Small intestine (tissue), 7 donors: ENCODE measurements at regions not wholly inside any gene's neighbourhood (a gene's known extent, or its start where the extent isn't known, plus 50 kb on each side); places are given as distances from the start of the nearest gene placed in this dataset.
A peak's percentile ranks its signal among the peaks of the same experiment; 100 is the strongest.
"Not testable (repeated sequence)": the region's sequence is repeated elsewhere in the genome, so short reads cannot be mapped to it uniquely, and the experiment has no call there.

Experiments
- DNase-seq, 2 donors: peaks; one replicate each; pipeline versions ENCODE4 v3.0.0 to v3.0.0-alpha.2; 2013
- FAIRE-seq: peaks from 2 replicates; lab custom pipeline; 2012; peaks lifted over from hg19 to GRCh38; lab: Jason Lieb, UNC
- H3K27ac ChIP-seq, 3 donors: one replicate each; pipeline ENCODE4 v1.5.1; 2013; ENCODE audit warnings: low read length in 2 of 3, mild to moderate bottlenecking in 2 of 3, control low read depth in 1 of 3, inconsistent platforms in 1 of 3, low read depth in 1 of 3, moderate library complexity in 1 of 3
- H3K27me3 ChIP-seq, 3 donors: one replicate each; pipeline ENCODE4 v1.6.1; 2013; ENCODE audit warnings: low read length in 3 of 3, inconsistent platforms in 1 of 3; ENCODE audit not compliant: control insufficient read depth in 3 of 3, insufficient read depth in 3 of 3
- H3K36me3 ChIP-seq, 3 donors: one replicate each; pipeline ENCODE4 v1.6.1; 2013; ENCODE audit warnings: low read length in 3 of 3, inconsistent platforms in 1 of 3, low read depth in 1 of 3, mild to moderate bottlenecking in 1 of 3, moderate library complexity in 1 of 3; ENCODE audit not compliant: control insufficient read depth in 3 of 3, insufficient read depth in 2 of 3
- H3K4me1 ChIP-seq, 3 donors: one replicate each; pipeline ENCODE4 v1.6.1; 2013; ENCODE audit warnings: low read length in 2 of 3, inconsistent platforms in 1 of 3, low read depth in 1 of 3, mild to moderate bottlenecking in 1 of 3, moderate library complexity in 1 of 3; ENCODE audit not compliant: control insufficient read depth in 3 of 3, insufficient read depth in 2 of 3
- H3K4me3 ChIP-seq, 3 donors: one replicate each; pipeline ENCODE4 v1.5.1; 2013; ENCODE audit warnings: low read length in 3 of 3, control low read depth in 1 of 3, inconsistent platforms in 1 of 3, low read depth in 1 of 3, mild to moderate bottlenecking in 1 of 3, moderate library complexity in 1 of 3
- H3K9me3 ChIP-seq, 2 donors: one replicate each; pipeline ENCODE4 v1.6.1; 2013; ENCODE audit warnings: low read depth in 1 of 2, low read length in 1 of 2; ENCODE audit not compliant: control insufficient read depth in 2 of 2, insufficient read depth in 1 of 2
- WGBS, 3 donors: extraction: QIAGEN DNeasy Blood & Tissue Kit; methylation state at CpG; one replicate each; pipeline ENCODE4 v1.1.7; 2013; 5-methylcytosine and 5-hydroxymethylcytosine counted together
- donor health status: healthy with polysubstance abuse.
- donor health status: control.
- donor health status: control.
- donor health status: Bipolar disorder and iron deficiency.
- donor health status: healthy.

DNA sequence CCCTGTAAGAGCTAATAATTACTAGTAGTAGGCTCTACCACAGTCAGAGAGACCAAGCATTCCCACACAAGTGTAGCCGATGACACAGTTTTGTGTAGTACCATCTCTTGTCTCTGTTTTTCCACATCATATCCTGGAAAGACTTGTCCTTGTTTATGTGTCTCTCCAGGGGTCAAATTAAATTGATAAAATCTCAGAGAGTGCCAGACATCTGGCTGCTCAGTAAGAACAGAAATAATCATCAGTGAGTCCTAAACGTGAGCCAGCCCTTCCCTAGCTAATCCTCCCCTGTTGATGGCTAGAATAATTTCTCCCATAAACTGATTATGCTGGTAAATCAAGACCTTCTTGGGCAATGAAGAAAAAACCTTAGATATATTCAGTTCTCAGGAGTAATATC, 111.4 kb upstream of the GRAMD1B start:
- H3K27me3 ChIP-seq, result peaks cover 0 to 9% (median 0%) of the 10 kb centered on the region in 3 donors
- H3K36me3 ChIP-seq, result no peaks in the 10 kb centered on the region
- no peaks in the 10 kb centered on the region for H3K4me1 ChIP-seq
- H3K27ac ChIP-seq, result no peak overlapping the region
- no peak overlapping the region for H3K4me3 ChIP-seq
- FAIRE-seq (no peak), DNase-seq (no peak)
- no peaks in the 10 kb centered on the region for H3K9me3 ChIP-seq
- 58 to 77% (median 71%) methylated on average over 2 of the region's 2 CpGs for WGBS, 3 donors

DNA sequence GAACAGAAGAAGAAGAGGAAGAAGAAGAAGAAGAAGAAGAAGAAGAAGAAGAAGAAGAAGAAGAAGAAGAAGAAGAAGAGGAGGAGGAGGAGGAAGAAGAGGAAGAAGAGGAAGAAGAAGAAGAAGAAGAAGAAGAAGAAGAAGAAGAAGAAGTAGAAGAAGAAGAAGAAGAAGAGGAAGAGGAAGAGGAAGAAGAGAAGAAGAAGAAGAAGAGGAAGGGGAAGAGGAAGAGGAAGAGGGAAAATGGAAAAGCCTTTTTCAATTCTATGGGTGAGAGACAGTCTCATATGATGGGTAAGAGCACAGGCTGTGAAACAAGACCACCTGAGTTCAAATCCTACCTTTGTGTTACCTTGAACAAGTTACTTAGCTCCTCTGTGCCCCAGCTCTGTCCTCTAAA, 111.9 kb upstream of the GRAMD1B start:
- H3K36me3 ChIP-seq, FAIRE-seq: not testable (repeated sequence)

DNA sequence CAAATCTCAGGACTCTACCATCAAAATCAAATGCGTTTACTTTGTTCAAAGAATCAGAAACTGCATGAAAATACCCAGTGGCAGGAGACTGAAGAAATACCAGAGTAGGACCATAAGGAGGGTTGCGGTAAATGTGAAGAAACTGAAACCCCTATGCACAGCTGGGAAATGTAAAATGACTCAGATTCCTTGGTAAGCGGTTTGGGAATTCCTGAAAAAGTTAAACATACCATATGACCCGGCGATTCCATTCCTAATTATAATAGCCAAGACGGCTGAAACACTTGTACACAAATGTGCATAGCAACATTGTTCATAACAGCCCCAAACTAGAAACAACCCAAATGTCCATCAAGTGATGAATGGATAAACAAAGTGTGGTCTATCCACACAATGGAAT, 114.1 kb upstream of the GRAMD1B start:
- no peak overlapping the region for H3K4me3 ChIP-seq
- DNase-seq (no peak), FAIRE-seq (no peak)
- 57 to 89% (median 78%) methylated on average over 6 of the region's 6 CpGs for WGBS, 3 donors
- no peak overlapping the region for H3K27ac ChIP-seq
- H3K4me1 ChIP-seq, result no peaks in the 10 kb centered on the region
- peaks cover 0 to 9% (median 0%) of the 10 kb centered on the region in 3 donors for H3K27me3 ChIP-seq
- H3K36me3 ChIP-seq, result no peaks in the 10 kb centered on the region
- no peaks in the 10 kb centered on the region for H3K9me3 ChIP-seq

More for the DNA sequence above, 111.9 kb upstream of the GRAMD1B start:
- not testable (repeated sequence) for DNase-seq, H3K9me3 ChIP-seq, H3K4me3 ChIP-seq, H3K4me1 ChIP-seq, H3K27ac ChIP-seq, H3K27me3 ChIP-seq

- Histone ChIP-seq H3K9me3 (no peaks in the 10 kb centered on the region), H3K36me3 (no peaks in the 10 kb centered on the region), H3K4me1 (no peaks in the 10 kb centered on the region), H3K4me3 (no peak overlapping the region), H3K27ac (no peak overlapping the region), H3K27me3 (peaks cover 0 to 7% (median 0%) of the 10 kb centered on the region in 3 donors)
- 72 to 88% (median 82%) methylated on average over 11 of the region's 11 CpGs for WGBS, 3 donors
- FAIRE-seq (no peak), DNase-seq (no peak)
Measured at GRCh38 chr11:123314972-123315371, 115.1 kb upstream of the GRAMD1B start.

DNA sequence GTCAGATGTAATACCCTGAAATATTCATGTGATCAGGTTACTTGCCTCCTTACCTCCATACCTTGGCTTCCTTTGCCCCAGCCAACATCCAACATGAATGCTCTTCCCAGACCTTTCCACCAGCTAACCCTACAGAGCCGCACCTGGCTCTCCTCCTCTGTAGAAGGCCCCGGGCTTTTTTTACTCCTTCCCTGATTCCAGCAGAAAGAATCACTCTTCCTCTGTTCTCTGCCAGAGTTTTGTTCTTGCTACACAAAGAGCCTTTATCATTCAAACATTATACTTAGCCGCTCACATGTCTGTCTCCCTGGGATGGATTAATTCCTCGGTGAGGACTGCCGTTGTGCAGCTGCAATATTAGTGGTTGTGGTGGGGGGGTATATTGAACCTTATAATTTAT, 116.8 kb upstream of the GRAMD1B start:
- DNase-seq (no peak), FAIRE-seq (no peak)
- no peaks in the 10 kb centered on the region for H3K9me3 ChIP-seq
- no peak overlapping the region for H3K27ac ChIP-seq
- peaks cover 0 to 1% (median 0%) of the 10 kb centered on the region in 3 donors for H3K4me1 ChIP-seq
- peaks cover 0 to 7% (median 0%) of the 10 kb centered on the region in 3 donors for H3K27me3 ChIP-seq
- H3K36me3 ChIP-seq, result no peaks in the 10 kb centered on the region
- 91 to 93% (median 92%) methylated on average over 5 of the region's 5 CpGs for WGBS, 3 donors
- H3K4me3 ChIP-seq, result no peak overlapping the region

DNA sequence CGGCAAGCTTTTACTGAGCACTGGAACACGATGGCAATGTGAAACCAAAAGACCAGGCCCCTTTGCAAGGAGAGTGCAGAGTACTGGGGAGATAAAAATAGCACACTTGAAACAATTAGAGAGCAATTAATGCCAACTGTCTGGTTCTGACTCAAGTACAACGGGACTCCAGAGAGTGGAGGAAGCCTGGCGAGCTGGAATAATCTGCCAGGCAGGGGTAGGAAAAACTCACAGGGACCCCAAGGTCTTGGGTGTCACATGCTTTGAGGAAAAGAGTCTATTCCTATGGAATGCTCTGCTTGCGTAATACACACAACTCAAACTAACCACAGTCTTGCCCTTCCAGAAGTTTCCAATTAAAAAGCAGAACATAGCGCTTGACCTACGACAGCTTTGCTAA, 113.0 kb upstream of the CLMP start:
- Histone ChIP-seq H3K9me3 (no peaks in the 10 kb centered on the region), H3K4me3 (no peak overlapping the region), H3K36me3 (no peaks in the 10 kb centered on the region), H3K27me3 (peaks cover 0 to 3% (median 0%) of the 10 kb centered on the region in 3 donors), H3K27ac (no peak overlapping the region), H3K4me1 (peaks cover 0 to 5% (median 0%) of the 10 kb centered on the region in 3 donors)
- WGBS, 3 donors, result 43 to 51% (median 46%) methylated on average over 7 of the region's 7 CpGs
- FAIRE-seq, result no peak
- peak; percentile 45 to 47 for DNase-seq

DNA sequence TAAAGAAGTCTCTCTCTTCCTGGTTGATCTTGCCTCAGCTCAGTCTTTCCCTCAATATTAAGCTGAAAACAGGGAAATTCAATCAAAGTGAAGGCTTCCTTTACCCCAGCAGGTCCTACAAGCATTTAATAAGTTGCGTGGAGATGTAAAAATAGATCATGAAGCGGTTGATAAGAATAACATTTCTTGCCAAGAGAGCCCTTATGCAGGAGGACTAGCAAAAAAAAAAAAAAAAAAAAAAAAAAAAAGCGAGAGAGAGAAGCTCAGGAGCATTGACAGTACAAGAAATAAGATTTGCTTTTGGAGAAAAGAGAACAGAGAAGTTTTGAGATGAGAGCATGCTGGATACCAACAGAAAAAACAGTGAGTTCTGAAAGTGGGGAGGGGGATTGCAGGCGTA, 112.2 kb upstream of the CLMP start:
- H3K27me3 ChIP-seq, result peaks cover 0 to 11% (median 1%) of the 10 kb centered on the region in 3 donors
- peaks cover 0 to 5% (median 0%) of the 10 kb centered on the region in 3 donors for H3K4me1 ChIP-seq
- DNase-seq, result no peak
- WGBS, 3 donors, result 87 to 95% (median 90%) methylated on average over 4 of the region's 4 CpGs
- FAIRE-seq, result no peak
- H3K4me3 ChIP-seq, result no peak overlapping the region
- peak overlapping the region in 1 of 3 donors; percentile 14 for H3K27ac ChIP-seq
- H3K36me3 ChIP-seq, result no peaks in the 10 kb centered on the region
- H3K9me3 ChIP-seq, result no peaks in the 10 kb centered on the region

DNA sequence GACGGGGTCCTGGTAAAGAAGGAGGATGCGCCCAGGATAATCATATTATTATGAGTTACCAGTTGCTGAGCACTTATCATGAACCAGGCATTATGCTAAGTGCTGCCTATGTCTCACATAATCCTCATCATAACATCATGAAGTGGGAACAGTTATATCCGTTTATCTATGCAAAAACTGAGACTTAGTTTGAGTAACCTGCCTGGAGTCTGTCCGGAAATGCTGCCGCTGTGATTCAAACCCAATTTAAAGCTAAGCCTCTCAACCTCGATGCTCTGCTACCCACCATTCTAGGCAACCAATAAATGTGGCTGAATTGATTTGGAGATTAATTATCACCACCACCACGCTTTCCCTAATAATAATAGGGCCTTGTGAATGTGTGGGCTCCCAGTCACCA, 111.5 kb upstream of the CLMP start:
- Histone ChIP-seq H3K4me1 (peaks cover 0 to 5% (median 0%) of the 10 kb centered on the region in 3 donors), H3K27me3 (peaks cover 0 to 17% (median 1%) of the 10 kb centered on the region in 3 donors), H3K36me3 (no peaks in the 10 kb centered on the region), H3K9me3 (no peaks in the 10 kb centered on the region), H3K27ac (no peak overlapping the region), H3K4me3 (no peak overlapping the region)
- 94 to 96% (median 95%) methylated on average over 7 of the region's 7 CpGs for WGBS, 3 donors
- FAIRE-seq (no peak), DNase-seq (no peak)
